Urinary bladder (tissue), 3 donors: ENCODE measurements at regions not wholly inside any gene's neighbourhood (a gene's known extent, or its start where the extent isn't known, plus 50 kb on each side); places are given as distances from the start of the nearest gene placed in this dataset.
"Not testable (repeated sequence)": the region's sequence is repeated elsewhere in the genome, so short reads cannot be mapped to it uniquely, and the experiment has no call there.

Experiments used
- DNase-seq: peaks from one replicate; pipeline ENCODE4 v3.0.0-alpha.2; 2015; ENCODE audit errors: extremely low spot score
- H3K27ac ChIP-seq: one replicate; pipeline ENCODE4 v1.5.1; 2013; ENCODE audit warnings: low read depth, mild to moderate bottlenecking, moderate library complexity
- H3K36me3 ChIP-seq: one replicate; pipeline ENCODE4 v1.6.1; 2013; ENCODE audit warnings: mild to moderate bottlenecking, moderate library complexity; ENCODE audit not compliant: insufficient read depth
- H3K4me1 ChIP-seq: one replicate; pipeline ENCODE4 v1.6.1; 2013; ENCODE audit warnings: mild to moderate bottlenecking, moderate library complexity; ENCODE audit not compliant: insufficient read depth
- H3K4me3 ChIP-seq: one replicate; pipeline ENCODE4 v1.5.1; 2013; ENCODE audit warnings: low read depth, low read length
- WGBS: extraction: QIAGEN DNeasy Blood & Tissue Kit; methylation state at CpG from one replicate; pipeline ENCODE4 v1.1.7; 2013; 5-methylcytosine and 5-hydroxymethylcytosine counted together
- donor health status: healthy with polysubstance abuse.
- donor health status: healthy.

DNA sequence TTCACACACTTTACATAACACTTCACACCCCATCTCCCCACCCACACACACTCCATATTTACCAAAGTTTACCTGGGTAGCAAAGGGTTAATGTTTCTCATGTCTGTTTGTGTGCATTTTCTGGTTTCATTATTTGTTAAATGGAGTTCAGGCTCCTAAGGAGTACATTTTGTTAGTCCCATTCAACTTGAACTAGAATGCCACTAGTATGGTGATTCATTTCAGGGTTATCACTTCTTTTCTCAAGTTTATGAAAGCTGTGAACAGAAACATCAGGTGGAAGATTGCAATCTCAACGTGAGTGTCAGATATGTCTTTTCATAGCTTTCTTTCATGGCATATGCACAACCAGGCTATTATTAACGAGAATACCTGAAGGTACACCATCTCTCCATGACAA, 1027.5 kb downstream of the GATA3 start:
- no peak overlapping the region for H3K27ac ChIP-seq
- no peak overlapping the region for H3K4me3 ChIP-seq
- WGBS = 44% methylated on average over 2 of the region's 2 CpGs
- no peaks in the 10 kb centered on the region for H3K36me3 ChIP-seq
- H3K4me1 ChIP-seq = no peaks in the 10 kb centered on the region
- no peak for DNase-seq

DNA sequence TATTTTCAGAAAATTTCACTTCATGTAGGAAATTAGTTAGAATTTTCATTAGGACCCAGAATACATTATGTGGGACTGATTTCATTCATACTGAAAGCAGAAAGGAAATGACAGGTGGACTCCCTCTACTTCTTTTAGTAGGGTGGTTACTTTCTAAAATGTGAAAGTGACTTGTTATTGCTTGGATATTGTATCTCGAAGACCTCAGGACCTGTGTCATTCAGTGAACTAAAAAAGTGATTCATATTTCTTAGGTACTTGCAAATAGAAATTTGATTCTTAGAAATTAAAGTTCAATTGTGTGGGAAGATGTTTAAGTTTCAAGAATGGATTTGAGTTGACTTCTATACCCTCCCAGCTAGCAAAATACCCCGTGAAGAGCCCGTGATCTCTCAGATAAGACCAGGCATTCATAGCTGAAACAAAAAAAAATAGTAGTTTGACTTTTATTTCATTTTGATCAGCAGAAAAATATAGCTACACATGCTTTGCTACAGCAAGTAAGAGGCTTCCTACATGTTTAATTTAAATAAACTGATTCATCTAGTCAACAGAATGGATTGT, 1037.1 kb downstream of the GATA3 start:
- H3K27ac ChIP-seq = no peak overlapping the region
- DNase-seq = no peak
- H3K36me3 ChIP-seq = no peaks in the 10 kb centered on the region
- H3K4me1 ChIP-seq = no peaks in the 10 kb centered on the region
- H3K4me3 ChIP-seq = no peak overlapping the region
- 66% methylated on average over 3 of the region's 3 CpGs for WGBS

- Histone ChIP-seq H3K4me1 (no peaks in the 10 kb centered on the region), H3K36me3 (no peaks in the 10 kb centered on the region), H3K4me3 (no peak overlapping the region), H3K27ac (no peak overlapping the region)
- WGBS = 76% methylated on average over 4 of the region's 4 CpGs
- no peak for DNase-seq
These were observed 1041.8 kb downstream of the GATA3 start for GRCh38 chr10:9096288-9096687.

- H3K27ac ChIP-seq = no peak overlapping the region
- 47% methylated on average over 2 of the region's 2 CpGs for WGBS
- H3K36me3 ChIP-seq = no peaks in the 10 kb centered on the region
- H3K4me1 ChIP-seq = no peaks in the 10 kb centered on the region
- no peak overlapping the region for H3K4me3 ChIP-seq
- DNase-seq = no peak
These were observed 1042.9 kb downstream of the GATA3 start for GRCh38 chr10:9097206-9097990.

DNA sequence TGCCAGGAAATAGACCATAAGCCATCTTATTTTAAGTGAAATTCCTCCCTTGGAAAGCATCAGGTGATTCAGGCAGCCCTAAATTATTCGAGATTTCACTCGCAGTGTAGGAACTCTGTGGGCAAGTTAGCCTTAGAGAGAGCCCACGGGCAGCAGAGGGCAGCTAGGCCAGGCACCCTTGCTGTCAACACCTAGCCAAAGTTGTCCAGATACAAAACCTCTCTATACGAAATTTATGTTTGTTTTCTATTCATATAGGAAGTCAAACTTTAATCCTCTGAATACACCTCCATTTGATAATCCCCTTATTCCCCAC, 1043.5 kb downstream of the GATA3 start:
- no peak overlapping the region for H3K27ac ChIP-seq
- 56% methylated on average over 4 of the region's 4 CpGs for WGBS
- H3K4me3 ChIP-seq = no peak overlapping the region
- no peaks in the 10 kb centered on the region for H3K4me1 ChIP-seq
- no peaks in the 10 kb centered on the region for H3K36me3 ChIP-seq
- DNase-seq = no peak

GRCh38 chr10:9102026-9102425, 1047.5 kb downstream of the GATA3 start:
- H3K4me1 ChIP-seq = no peaks in the 10 kb centered on the region
- no peak for DNase-seq
- H3K27ac ChIP-seq = no peak overlapping the region
- H3K36me3 ChIP-seq = no peaks in the 10 kb centered on the region
- H3K4me3 ChIP-seq = no peak overlapping the region
- WGBS = 71% methylated on average over 4 of the region's 4 CpGs

DNA sequence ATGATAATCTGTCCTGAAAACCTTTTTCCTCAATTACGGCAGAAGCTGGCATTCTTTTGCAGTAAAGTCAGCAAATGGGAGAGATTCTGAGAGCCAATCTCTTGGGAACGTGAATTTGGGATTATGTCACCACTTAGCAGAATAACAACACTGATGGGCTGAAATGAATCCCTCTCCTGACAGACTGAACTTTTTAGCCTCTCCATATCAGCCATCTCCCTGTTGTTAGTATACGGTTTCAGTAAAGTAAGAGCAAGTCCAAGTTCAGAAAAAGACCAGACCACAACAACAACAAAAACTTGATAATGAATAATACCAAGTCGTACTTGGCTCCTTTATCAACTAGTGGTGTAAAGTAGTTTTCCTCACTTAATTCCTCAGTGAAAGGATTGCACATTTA, 1048.8 kb downstream of the GATA3 start:
- Histone ChIP-seq H3K27ac (no peak overlapping the region), H3K4me1 (no peaks in the 10 kb centered on the region), H3K36me3 (no peaks in the 10 kb centered on the region), H3K4me3 (no peak overlapping the region)
- WGBS = 32% methylated on average over 4 of the region's 4 CpGs
- DNase-seq = no peak

GRCh38 chr10:9111976-9112375, 1057.5 kb downstream of the GATA3 start:
- Histone ChIP-seq H3K27ac (no peak overlapping the region), H3K4me3 (no peak overlapping the region), H3K4me1 (no peaks in the 10 kb centered on the region), H3K36me3 (no peaks in the 10 kb centered on the region)
- whole genome bisulfite sequencing = 18% methylated on average over 4 of the region's 4 CpGs
- DNase-seq = no peak

- Histone ChIP-seq H3K27ac (no peak overlapping the region), H3K4me1 (no peaks in the 10 kb centered on the region), H3K4me3 (no peak overlapping the region), H3K36me3 (no peaks in the 10 kb centered on the region)
- WGBS = 78% methylated on average over 4 of the region's 4 CpGs
- DNase-seq = no peak
These were observed 1072.2 kb downstream of the GATA3 start for GRCh38 chr10:9126728-9127127.

GRCh38 chr10:9137368-9137767, 1082.9 kb downstream of the GATA3 start:
- Histone ChIP-seq H3K4me3 (no peak overlapping the region), H3K27ac (no peak overlapping the region), H3K4me1 (no peaks in the 10 kb centered on the region), H3K36me3 (no peaks in the 10 kb centered on the region)
- WGBS = 72% methylated on average over 2 of the region's 2 CpGs
- DNase-seq = no peak

DNA sequence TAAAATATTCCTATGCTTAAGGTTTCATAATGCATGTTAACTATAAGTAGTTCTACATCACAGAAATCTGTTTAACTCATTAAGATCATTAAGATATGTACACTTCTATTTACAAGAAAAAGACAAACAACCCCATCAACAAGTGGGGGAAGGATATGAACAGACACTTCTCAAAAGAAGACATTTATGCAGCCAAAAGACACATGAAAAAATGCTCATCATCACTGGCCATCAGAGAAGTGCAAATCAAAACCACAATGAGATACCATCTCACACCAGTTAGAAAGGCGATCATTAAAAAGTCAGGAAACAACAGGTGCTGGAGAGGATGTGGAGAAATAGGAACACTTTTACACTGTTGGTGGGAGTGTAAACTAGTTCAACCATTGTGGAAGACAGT, 1084.3 kb downstream of the GATA3 start:
- WGBS = 90% methylated on average over 1 of the region's 1 CpG

DNA sequence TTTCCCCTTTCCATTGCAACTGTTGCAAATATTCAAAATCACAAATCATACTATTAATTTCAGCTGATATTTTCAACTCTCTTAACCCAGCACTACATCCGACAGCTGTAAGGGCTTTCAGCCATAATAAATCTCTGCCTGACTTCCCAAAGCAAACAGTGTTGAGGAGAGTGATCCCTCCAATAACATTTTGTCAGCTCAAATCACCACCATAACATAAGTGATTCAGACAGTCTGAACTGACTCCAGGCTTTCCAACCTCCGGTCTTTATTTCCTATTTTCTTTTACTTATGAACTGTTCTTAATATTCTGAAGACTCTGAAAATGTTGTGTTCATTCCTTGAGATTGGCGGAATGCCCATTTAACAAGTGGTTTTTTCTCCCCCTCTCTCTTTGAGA, 1085.9 kb downstream of the GATA3 start:
- Histone ChIP-seq H3K27ac (no peak overlapping the region), H3K36me3 (no peaks in the 10 kb centered on the region), H3K4me3 (no peak overlapping the region), H3K4me1 (no peaks in the 10 kb centered on the region)
- DNase-seq = no peak
- 20% methylated on average over 3 of the region's 3 CpGs for WGBS

More for the DNA sequence above, 1084.3 kb downstream of the GATA3 start:
- H3K27ac ChIP-seq, DNase-seq, H3K4me1 ChIP-seq, H3K4me3 ChIP-seq, H3K36me3 ChIP-seq: not testable (repeated sequence)

- 86% methylated on average over 6 of the region's 6 CpGs for WGBS
- H3K36me3 ChIP-seq = no peaks in the 10 kb centered on the region
- no peak overlapping the region for H3K27ac ChIP-seq
- H3K4me1 ChIP-seq = no peaks in the 10 kb centered on the region
- no peak overlapping the region for H3K4me3 ChIP-seq
- no peak for DNase-seq
These were observed 1093.0 kb downstream of the GATA3 start for GRCh38 chr10:9147475-9147874.

GRCh38 chr10:9149134-9149533, 1094.6 kb downstream of the GATA3 start:
- H3K4me3 ChIP-seq = no peak overlapping the region
- H3K4me1 ChIP-seq = no peaks in the 10 kb centered on the region
- H3K36me3 ChIP-seq = no peaks in the 10 kb centered on the region
- DNase-seq = no peak
- no peak overlapping the region for H3K27ac ChIP-seq

DNA sequence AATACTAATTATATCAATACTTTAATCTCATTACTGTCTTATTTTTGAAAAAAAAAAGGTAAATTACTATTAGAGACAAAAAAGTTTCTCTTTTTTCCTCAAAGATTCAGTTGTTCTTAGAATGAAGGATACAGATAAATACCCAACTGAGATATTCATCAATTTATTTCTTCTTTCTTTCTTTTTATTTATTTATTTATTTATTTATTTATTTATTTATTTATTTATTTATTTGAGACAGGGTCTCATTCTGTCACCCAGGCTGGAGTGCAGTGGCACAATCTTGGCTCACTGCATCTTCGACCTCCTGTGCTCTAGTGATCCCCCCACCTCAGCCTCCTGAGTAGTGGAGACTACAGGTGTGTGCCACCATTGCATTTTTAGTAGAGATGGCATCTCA, 1098.6 kb downstream of the GATA3 start:
- H3K4me1 ChIP-seq, H3K27ac ChIP-seq, H3K4me3 ChIP-seq, H3K36me3 ChIP-seq, DNase-seq: not testable (repeated sequence)
- WGBS = 90% methylated on average over 1 of the region's 1 CpG
